Activated T-cell treated with anti-CD3 and anti-CD28 coated beads, Interleukin-2, amount 50 U/mL, for 24 hours (primary cell): ENCODE measurements at regions not wholly inside any gene's neighbourhood (a gene's known extent, or its start where the extent isn't known, plus 50 kb on each side); places are given as distances from the start of the nearest gene placed in this dataset.

ENCODE experiments used
- DNase-seq: peaks from one replicate; pipeline ENCODE4 v3.0.0-alpha.2; 2020
- H3K27ac Mint-ChIP-seq: 2 replicates; pipeline ENCODE4 v1.8.0; 2020; ENCODE audit warnings: mild to moderate bottlenecking, mixed read lengths
- H3K27me3 Mint-ChIP-seq: 2 replicates; pipeline ENCODE4 v1.8.0; 2020; ENCODE audit warnings: mixed read lengths
- H3K36me3 Mint-ChIP-seq: 2 replicates; pipeline ENCODE4 v1.8.0; 2020; ENCODE audit warnings: low read depth, mixed read lengths
- H3K4me1 Mint-ChIP-seq: 2 replicates; pipeline ENCODE4 v1.8.0; 2020; ENCODE audit warnings: low read depth, mixed read lengths
- H3K4me3 Mint-ChIP-seq: 2 replicates; pipeline ENCODE4 v1.8.0; 2020; ENCODE audit warnings: mild to moderate bottlenecking, moderate library complexity, mixed read lengths
- H3K9me3 Mint-ChIP-seq: 2 replicates; pipeline ENCODE4 v1.8.0; 2020; ENCODE audit warnings: mixed read lengths

DNA sequence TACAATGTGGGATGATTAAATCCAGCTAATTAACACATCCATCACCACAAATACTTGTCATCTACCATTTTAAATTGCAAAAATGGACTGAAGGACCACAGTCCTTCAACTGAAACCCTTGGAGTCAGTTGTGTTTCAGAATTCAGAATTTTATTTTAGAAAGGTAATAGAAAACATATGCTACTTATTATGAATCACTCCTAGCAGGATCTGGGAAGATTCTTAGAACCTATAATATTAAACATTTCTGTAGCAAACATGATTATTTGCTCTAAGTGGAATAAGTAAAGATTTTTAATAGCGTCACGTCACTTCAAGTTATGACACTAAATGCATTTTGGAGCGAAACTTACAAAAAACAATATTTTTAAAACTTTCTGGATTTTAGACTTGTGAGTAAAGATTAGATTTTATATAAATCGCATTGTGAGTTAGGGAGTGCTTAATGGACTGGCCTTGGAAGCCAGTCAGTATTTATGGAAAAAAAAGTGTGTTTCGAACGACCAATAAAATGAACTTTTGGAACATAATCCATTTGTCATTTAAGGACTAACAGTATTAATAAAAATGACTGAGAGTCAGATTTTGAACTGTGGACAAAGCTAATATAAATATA is 71.8 kb upstream of the PHACTR2 start:
- no peak overlapping the region for H3K27ac Mint-ChIP-seq
- H3K36me3 Mint-ChIP-seq, result no peaks in the 10 kb centered on the region
- H3K4me1 Mint-ChIP-seq, result peaks cover 10% of the 10 kb centered on the region
- no peak overlapping the region for H3K4me3 Mint-ChIP-seq
- H3K9me3 Mint-ChIP-seq, result no peaks in the 10 kb centered on the region
- no peaks in the 10 kb centered on the region for H3K27me3 Mint-ChIP-seq
- DNase-seq, result no peak

DNA sequence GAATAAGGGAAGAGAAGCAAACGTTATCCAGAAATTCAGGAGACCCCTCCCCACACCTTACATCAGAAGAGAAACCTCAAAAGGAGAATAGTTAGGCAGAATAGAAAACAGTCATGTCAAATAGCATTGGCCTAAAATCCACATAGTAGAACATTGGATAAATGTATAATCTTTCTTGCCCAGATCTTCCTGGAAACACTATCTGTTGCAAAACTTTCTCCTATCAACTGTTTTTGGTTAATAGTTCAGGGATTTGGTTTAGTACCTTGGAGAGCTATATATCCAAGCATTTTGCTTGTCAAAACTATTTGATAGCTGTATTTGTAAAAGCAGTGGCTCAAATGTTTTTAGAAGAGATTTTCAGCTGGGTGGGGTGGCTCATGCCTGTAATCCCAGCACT is 74.3 kb upstream of the PHACTR2 start:
- DNase-seq, result no peak
- Mint-ChIP-seq H3K9me3 (no peaks in the 10 kb centered on the region), H3K27ac (no peak overlapping the region), H3K27me3 (no peaks in the 10 kb centered on the region), H3K4me1 (peaks cover 11% of the 10 kb centered on the region), H3K4me3 (no peak overlapping the region), H3K36me3 (no peaks in the 10 kb centered on the region)

DNA sequence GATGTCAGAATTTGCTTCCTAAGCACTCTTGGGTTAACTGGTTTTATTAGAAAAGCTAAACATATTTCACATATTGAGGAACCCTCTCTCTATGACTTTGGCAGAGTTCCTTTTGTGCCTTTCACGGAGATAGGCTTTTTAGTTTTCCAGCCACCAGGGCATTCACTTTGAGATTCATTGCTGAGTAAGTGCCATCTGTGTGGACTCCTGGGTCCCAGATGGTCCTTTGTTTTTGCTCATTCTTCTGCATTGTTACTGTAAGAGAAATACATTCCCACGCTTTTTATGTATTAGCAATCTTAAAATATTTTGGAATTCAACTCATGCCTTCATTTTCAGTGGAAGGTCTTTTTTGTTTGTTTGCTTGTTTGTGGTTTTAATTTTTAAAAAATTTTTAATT is 76.3 kb upstream of the PHACTR2 start:
- no peaks in the 10 kb centered on the region for H3K9me3 Mint-ChIP-seq
- peaks cover 18% of the 10 kb centered on the region for H3K4me1 Mint-ChIP-seq
- H3K27me3 Mint-ChIP-seq, result no peaks in the 10 kb centered on the region
- H3K27ac Mint-ChIP-seq, result no peak overlapping the region
- no peaks in the 10 kb centered on the region for H3K36me3 Mint-ChIP-seq
- no peak overlapping the region for H3K4me3 Mint-ChIP-seq
- no peak for DNase-seq

DNA sequence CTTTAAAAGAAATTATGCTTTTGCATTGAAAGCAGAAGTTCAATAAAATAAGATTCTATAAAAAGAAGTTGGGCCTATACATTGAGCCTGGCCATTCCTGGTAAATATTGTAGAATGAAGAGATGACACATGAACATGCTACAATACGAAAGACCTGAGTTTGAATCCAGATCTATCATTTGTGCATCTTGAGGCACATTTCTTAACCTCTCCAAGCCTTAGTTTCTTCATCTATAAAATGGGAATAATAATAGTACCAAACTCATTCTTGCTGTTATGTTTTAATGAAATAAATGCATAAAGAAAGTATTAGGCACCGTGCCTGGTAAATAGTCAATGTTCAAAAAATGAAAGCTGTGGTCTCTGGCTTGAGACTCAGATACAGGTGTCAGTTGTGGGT is 76.9 kb upstream of the PHACTR2 start:
- Mint-ChIP-seq H3K27ac (no peak overlapping the region), H3K4me3 (no peak overlapping the region), H3K36me3 (no peaks in the 10 kb centered on the region), H3K4me1 (peaks cover 18% of the 10 kb centered on the region), H3K9me3 (no peaks in the 10 kb centered on the region), H3K27me3 (no peaks in the 10 kb centered on the region)
- no peak for DNase-seq

DNA sequence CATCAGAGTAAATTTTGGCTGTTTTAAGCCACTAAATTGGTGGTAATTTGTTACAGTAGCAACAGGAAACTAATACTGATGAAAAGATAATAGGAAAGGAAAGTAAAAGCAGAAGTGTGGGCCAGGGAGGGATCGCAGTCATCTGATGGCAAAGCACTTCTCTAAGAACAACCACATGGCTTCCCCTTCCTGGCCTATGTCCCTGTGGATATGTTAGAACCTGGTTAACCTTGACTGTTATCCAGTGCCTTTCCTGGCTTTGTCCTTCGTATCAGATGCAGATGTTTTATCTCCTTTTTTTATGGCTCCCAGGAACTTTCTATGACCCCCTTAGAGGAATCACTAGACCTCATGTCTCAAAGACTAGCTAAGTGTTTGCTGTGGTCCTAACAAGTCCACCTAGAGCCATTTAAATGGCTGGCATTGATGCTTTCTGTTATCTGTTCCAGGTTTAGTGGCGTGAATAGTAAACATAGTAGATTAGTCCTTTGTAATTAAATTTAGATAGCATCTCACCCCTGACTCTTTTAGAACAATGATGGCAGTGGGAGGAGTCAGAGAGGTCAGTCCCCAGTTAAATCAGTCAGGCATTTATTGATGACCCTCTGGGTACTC is 79.2 kb upstream of the PHACTR2 start:
- Mint-ChIP-seq H3K27ac (no peak overlapping the region), H3K4me3 (no peak overlapping the region), H3K4me1 (peaks cover 28% of the 10 kb centered on the region), H3K36me3 (no peaks in the 10 kb centered on the region), H3K27me3 (no peaks in the 10 kb centered on the region), H3K9me3 (no peaks in the 10 kb centered on the region)
- no peak for DNase-seq

DNA sequence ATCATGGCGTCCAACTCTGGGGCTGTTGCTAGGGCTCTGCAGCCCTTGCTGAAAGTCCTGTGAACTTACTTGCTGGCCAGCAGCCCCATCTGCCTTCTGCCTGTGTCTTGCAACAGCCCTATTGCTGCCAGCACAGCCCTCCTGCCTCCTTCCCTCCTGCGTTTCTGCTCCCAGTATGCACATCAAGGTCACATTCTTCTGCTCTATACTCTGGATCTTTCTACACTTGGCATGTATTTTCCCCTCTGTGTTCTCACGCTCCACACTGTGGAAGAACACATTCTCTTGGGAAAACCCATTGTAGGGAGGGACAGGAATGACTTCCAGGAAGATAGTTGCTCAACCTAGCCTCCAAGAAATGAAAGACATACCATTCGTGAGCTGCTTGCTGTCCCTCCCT is 80.9 kb upstream of the PHACTR2 start:
- H3K9me3 Mint-ChIP-seq, result no peaks in the 10 kb centered on the region
- H3K36me3 Mint-ChIP-seq, result no peaks in the 10 kb centered on the region
- H3K27ac Mint-ChIP-seq, result no peak overlapping the region
- DNase-seq, result no peak
- no peak overlapping the region for H3K4me3 Mint-ChIP-seq
- H3K4me1 Mint-ChIP-seq, result peaks cover 28% of the 10 kb centered on the region
- H3K27me3 Mint-ChIP-seq, result no peaks in the 10 kb centered on the region

DNA sequence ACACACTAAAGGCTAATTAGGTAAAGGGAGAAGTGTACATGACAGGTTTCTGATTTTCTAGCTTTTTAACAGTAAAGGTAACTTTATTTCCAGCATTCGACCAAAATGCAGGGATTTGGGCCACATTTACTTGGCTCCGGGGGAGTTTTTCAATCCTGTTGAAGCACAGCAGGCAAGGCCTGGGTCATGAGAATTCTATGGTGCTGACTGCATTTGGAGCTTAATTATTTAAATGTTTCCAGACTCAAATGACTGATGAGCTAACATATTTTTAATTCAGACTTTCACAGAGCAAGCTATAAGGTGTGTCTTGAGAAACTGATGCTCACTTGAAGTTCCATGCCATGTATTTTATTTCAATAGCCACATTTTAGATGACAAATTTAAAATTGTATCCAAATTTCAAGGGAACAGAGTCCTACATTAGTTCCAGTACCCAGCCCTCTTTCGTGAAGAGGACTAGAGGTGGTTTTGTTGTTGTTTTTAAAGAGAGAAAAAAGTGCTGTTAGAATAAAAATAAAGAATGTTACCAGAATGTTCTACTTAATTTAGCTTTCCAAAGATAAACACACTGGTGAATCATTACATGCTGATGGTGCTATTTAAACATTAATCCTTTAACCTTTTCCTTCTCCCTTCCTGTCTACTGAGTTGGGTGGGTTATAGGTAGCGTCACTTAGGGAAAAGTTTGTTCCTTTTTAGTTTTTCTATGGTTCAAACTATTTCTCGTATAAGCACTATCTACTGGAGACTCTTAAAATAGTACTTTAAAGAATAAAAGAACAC is 82.3 kb upstream of the PHACTR2 start:
- H3K9me3 Mint-ChIP-seq, result no peaks in the 10 kb centered on the region
- peaks cover 28% of the 10 kb centered on the region for H3K4me1 Mint-ChIP-seq
- no peaks in the 10 kb centered on the region for H3K27me3 Mint-ChIP-seq

DNA sequence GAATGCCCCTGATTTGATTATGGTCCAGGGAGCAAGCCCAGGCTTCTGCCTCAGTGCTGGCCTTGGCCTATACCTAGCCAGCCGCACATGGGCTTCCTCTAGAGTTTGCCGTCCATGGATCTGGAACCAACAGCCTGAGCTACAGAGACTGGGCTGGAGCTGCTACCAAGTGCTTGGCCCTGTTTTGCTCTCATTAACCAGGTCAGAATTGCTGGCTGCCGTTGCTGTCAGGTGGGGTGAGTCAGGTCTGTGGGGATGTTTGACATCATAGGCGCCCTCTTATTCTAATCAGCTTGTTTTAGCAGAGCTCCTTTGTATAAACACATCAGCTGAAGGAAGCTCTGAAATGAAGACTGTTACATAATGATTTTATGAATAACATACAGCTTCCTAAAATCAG is 83.1 kb upstream of the PHACTR2 start:
- no peak for DNase-seq
- H3K36me3 Mint-ChIP-seq, result no peaks in the 10 kb centered on the region
- H3K9me3 Mint-ChIP-seq, result no peaks in the 10 kb centered on the region
- H3K27ac Mint-ChIP-seq, result peak overlapping the region; percentile 13
- H3K4me3 Mint-ChIP-seq, result no peak overlapping the region
- peaks cover 28% of the 10 kb centered on the region for H3K4me1 Mint-ChIP-seq
- H3K27me3 Mint-ChIP-seq, result no peaks in the 10 kb centered on the region

More for the DNA sequence above, 82.3 kb upstream of the PHACTR2 start:
- no peaks in the 10 kb centered on the region for H3K36me3 Mint-ChIP-seq
- no peak overlapping the region for H3K27ac Mint-ChIP-seq
- no peak for DNase-seq
- H3K4me3 Mint-ChIP-seq, result no peak overlapping the region

DNA sequence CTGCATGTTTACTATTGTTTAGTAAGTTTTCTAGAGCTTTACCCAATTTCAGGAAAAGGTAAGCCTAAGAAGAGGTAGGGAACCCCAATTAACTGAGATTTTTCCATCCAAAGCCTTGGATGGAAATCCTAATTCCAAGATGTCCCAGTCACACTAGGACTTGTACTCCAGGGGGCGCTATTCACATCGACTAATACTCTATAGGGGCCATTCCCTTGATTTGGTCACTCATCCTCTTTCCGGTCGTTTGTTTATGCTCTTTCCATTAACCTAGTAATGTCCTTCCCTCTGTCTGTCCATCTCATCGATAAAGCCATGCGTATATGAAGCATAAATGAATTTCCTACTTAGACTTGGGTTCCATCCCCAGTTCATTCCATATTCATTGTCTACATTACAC is 80.8 kb upstream of the FUCA2 start:
- no peak overlapping the region for H3K4me3 Mint-ChIP-seq
- H3K27me3 Mint-ChIP-seq, result no peaks in the 10 kb centered on the region
- H3K4me1 Mint-ChIP-seq, result peaks cover 14% of the 10 kb centered on the region
- no peak for DNase-seq
- H3K36me3 Mint-ChIP-seq, result no peaks in the 10 kb centered on the region
- no peak overlapping the region for H3K27ac Mint-ChIP-seq
- no peaks in the 10 kb centered on the region for H3K9me3 Mint-ChIP-seq

DNA sequence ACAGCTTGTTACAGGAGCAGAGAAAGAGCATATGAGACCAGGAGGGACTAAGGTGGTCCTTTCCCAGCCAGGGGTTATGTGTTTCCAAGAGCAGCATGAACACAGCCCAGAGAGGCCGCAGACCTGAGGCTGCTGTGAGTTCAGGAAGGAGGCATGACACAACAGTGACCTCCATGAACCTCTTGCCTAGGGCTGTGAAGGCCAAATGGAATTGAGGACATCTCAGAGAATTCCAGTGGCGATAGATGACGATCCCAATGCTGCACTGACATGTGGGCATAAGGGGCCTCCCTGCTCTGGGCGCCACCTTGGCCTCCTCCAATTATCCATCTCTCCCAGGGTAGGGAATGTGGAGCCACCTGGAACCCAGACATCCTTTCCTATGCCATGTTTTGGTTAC is 79.9 kb upstream of the FUCA2 start:
- Mint-ChIP-seq H3K4me1 (peaks cover 10% of the 10 kb centered on the region), H3K4me3 (no peak overlapping the region), H3K9me3 (no peaks in the 10 kb centered on the region), H3K27ac (no peak overlapping the region), H3K27me3 (no peaks in the 10 kb centered on the region), H3K36me3 (no peaks in the 10 kb centered on the region)
- no peak for DNase-seq

DNA sequence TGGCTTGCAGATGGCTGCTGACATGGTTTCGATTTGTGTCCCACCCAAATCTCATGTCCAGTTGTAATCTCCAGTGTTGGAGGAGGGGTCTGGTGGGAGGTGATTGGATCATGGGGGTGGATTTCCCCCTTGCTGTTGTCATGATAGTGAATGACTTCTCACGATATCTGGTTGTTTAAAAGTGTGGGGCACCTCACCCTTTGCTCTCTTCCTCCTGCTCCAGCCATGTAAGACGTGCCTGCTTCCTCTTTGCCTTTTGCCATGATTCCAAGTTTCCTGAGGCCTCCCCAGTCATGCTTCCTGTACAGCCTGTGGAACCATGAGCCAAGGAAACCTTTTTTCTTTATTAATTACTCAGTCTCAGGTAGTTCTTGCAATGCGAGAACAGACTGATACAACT is 77.6 kb upstream of the FUCA2 start:
- DNase-seq, result no peak
- Mint-ChIP-seq H3K27me3 (no peaks in the 10 kb centered on the region), H3K4me1 (peaks cover under 1% of the 10 kb centered on the region), H3K36me3 (no peaks in the 10 kb centered on the region), H3K27ac (no peak overlapping the region), H3K9me3 (no peaks in the 10 kb centered on the region), H3K4me3 (no peak overlapping the region)

DNA sequence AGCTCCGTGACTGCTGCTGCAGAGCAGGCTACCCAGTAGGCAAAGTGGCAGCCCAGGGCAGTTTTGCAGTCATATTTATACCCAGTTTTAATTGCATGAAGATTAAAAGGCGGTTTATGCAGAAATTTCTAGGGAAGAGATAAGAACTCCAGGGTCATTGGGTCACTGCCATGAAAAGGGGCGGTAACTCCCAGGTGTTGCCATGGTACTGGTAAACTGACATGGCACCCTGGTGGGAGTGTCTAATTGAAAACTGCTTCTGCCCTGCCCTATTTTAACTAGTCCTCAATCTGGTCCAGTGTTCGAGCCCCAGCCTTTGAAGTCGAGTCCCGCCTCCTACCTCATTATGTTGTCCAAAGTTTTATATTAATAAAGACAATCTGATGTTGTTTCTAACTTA is 75.0 kb upstream of the FUCA2 start:
- no peaks in the 10 kb centered on the region for H3K27me3 Mint-ChIP-seq
- H3K9me3 Mint-ChIP-seq, result no peaks in the 10 kb centered on the region
- H3K4me1 Mint-ChIP-seq, result peaks cover 4% of the 10 kb centered on the region
- no peak overlapping the region for H3K4me3 Mint-ChIP-seq
- no peak for DNase-seq
- H3K36me3 Mint-ChIP-seq, result no peaks in the 10 kb centered on the region
- H3K27ac Mint-ChIP-seq, result no peak overlapping the region

DNA sequence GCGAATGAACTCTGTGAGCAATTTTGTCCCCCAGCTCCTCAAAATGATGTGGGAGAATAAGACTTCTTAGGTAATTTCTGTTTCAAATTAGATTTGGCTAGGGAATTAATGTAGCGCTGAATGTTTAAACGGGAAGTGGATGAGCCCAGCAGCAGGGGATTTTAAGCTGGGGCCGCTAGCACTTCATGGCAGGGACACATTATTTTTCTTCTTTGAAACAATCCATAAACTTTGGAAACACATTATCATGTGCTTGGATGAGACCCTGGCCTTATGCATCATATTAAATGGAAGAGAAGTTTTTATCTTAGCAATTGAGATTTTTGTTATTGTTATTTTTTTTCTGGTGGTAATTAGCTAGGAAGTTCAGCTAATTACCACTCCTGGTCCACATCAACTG is 74.2 kb upstream of the FUCA2 start:
- H3K4me1 Mint-ChIP-seq, result peaks cover 4% of the 10 kb centered on the region
- no peak overlapping the region for H3K27ac Mint-ChIP-seq
- H3K36me3 Mint-ChIP-seq, result no peaks in the 10 kb centered on the region
- H3K9me3 Mint-ChIP-seq, result no peaks in the 10 kb centered on the region
- DNase-seq, result no peak
- H3K4me3 Mint-ChIP-seq, result no peak overlapping the region
- H3K27me3 Mint-ChIP-seq, result no peaks in the 10 kb centered on the region

DNA sequence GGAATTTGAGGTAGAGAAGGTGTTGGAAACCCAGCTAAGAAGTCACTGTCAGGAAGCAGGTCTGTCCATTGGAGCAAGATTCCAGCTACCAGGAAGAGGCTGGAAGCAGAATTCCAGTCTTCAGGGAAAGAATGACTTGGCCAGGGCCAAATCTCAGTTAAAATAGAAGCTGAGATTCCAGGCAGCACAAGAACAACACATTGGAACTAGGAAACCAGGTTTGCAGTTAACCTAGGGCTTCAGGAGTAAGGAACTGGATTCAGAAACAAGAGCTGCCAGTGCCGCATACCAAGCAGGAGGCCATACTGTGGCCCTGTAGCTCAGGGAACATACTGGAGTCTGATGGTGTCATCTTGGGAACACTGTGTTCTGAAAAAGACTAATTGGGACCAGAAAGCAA is 73.7 kb upstream of the FUCA2 start:
- H3K27ac Mint-ChIP-seq, result no peak overlapping the region
- no peaks in the 10 kb centered on the region for H3K27me3 Mint-ChIP-seq
- no peak overlapping the region for H3K4me3 Mint-ChIP-seq
- H3K36me3 Mint-ChIP-seq, result no peaks in the 10 kb centered on the region
- DNase-seq, result no peak
- no peaks in the 10 kb centered on the region for H3K9me3 Mint-ChIP-seq
- peaks cover 4% of the 10 kb centered on the region for H3K4me1 Mint-ChIP-seq

DNA sequence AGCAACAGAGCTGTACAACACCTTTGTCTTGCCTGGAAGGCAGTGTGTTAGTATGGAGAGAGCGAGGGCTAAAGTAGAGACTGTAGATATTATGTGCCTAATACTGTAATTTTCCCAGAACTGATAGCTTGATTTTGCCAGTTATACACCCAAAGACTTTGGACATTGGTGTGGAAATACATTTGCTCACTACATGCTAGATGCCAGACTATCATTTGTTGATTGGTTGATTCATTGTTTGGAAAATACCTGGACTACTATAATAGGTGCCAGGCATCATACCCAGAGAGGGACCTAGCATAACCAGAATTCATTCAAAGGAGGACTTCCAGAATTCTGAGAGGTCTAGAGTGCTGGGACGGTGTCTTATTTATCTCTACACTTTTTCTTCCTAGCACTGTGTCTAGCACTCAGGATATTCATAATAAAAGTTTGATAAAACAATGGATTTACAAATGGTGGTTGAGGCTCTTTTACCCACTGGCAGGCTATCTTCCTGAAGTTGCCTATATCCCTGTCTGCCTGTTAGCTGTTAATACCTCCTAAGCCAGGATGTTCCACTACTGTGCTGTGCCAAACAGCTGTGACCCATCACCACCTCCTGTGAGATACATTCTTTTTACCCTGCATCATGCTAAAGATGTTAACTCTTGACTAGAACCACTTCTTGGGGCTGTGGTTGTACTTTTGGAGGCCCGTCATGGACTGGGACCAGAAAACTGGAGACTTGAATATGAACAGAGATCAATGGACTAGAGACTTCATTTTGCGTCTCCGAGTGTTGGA is 72.2 kb upstream of the FUCA2 start:
- DNase-seq, result no peak
- H3K27ac Mint-ChIP-seq, result no peak overlapping the region
- no peak overlapping the region for H3K4me3 Mint-ChIP-seq
- H3K27me3 Mint-ChIP-seq, result no peaks in the 10 kb centered on the region
- H3K36me3 Mint-ChIP-seq, result no peaks in the 10 kb centered on the region
- H3K4me1 Mint-ChIP-seq, result peaks cover 4% of the 10 kb centered on the region
- H3K9me3 Mint-ChIP-seq, result no peaks in the 10 kb centered on the region
